Adrenal gland (tissue), 9 donors: ENCODE measurements at regions not wholly inside any gene's neighbourhood (a gene's known extent, or its start where the extent isn't known, plus 50 kb on each side); places are given as distances from the start of the nearest gene placed in this dataset.

Experiments
- DNase-seq, 7 donors: peaks; one replicate each; pipeline ENCODE4 v3.0.0-alpha.2; 2019 to 2020
- H3K27ac ChIP-seq, 5 donors: fragments of 200-600 bp; sonication (generic) in 4 of 5; 1 replicate in 3 of 5; 2 replicates in 2 of 5; pipeline versions ENCODE4 v1.5.1 to v1.8.0; 2016 to 2020; ENCODE audit warnings: mild to moderate bottlenecking in 1 of 5
- H3K27me3 ChIP-seq: fragments of 200-600 bp; 2 replicates; pipeline ENCODE4 v1.8.0; 2021
- H3K36me3 ChIP-seq, 2 donors: fragments of 200-600 bp; replicated peaks in 1 of 2; 1 replicate in 1 of 2; 2 replicates in 1 of 2; pipeline versions ENCODE4 v1.5.1 to v1.8.0; 2018 to 2022
- H3K4me1 ChIP-seq, 2 donors: fragments of 200-600 bp; replicated peaks in 1 of 2; 1 replicate in 1 of 2; 2 replicates in 1 of 2; pipeline versions ENCODE4 v1.5.1 to v1.8.0; 2018 to 2021
- H3K4me3 ChIP-seq, 4 donors: fragments of 200-600 bp; sonication (generic) in 3 of 4; one replicate each; pipeline ENCODE4 v1.5.1; 2016 to 2018
- H3K9me3 ChIP-seq, 3 donors: fragments of 200-600 bp; sonication (generic) in 1 of 3; replicated peaks in 1 of 3; 1 replicate in 2 of 3; 2 replicates in 1 of 3; pipeline versions ENCODE4 v1.5.1 to v1.8.0; 2016 to 2021
- POLR2A ChIP-seq, 2 donors: fragments of 450-650 bp; IDR thresholded peaks; one replicate each; pipeline ENCODE4 v1.6.1; 2017; ENCODE audit warnings: antibody characterized with exemption in 2 of 2, mild to moderate bottlenecking in 2 of 2, moderate library complexity in 1 of 2
- WGBS, 4 donors: extraction: QIAGEN DNeasy Blood & Tissue Kit in 2 of 4; methylation state at CpG; one replicate each; pipeline versions ENCODE4 v1.1.5 to v1.1.7; 2013 to 2017; 5-methylcytosine and 5-hydroxymethylcytosine counted together
- intact Hi-C, 2 donors: fragments of 100-400 bp; cut with DNase I; formaldehyde crosslinking; loops; one replicate each; pipeline versions ENCODE4 v1.14.1 to v1.15.0; 2022 to 2023
- TF ChIP-seq, protein P1 (sequence below), 6 experiments: fragments of 450-650 bp in 4 of 6; fragments of 200-600 bp in 2 of 6; sonication (generic) in 1 of 6; IDR thresholded peaks; 1 replicate in 5 of 6; 2 replicates in 1 of 6; pipeline versions ENCODE4 v1.5.1 to v1.8.0; 2016 to 2021; ENCODE audit warnings: antibody characterized with exemption in 6 of 6, mild to moderate bottlenecking in 2 of 6, moderate library complexity in 1 of 6
- donor health status: healthy with polysubstance abuse.
- donor health status: Bipolar disorder and iron deficiency.
- donor health status: DM: yes; HTN: yes; CAD: no.
- donor health status: DM: no; HTN: no; CAD: no.
- donor health status: DM: no; HTN: no; CAD: no.

DNA sequence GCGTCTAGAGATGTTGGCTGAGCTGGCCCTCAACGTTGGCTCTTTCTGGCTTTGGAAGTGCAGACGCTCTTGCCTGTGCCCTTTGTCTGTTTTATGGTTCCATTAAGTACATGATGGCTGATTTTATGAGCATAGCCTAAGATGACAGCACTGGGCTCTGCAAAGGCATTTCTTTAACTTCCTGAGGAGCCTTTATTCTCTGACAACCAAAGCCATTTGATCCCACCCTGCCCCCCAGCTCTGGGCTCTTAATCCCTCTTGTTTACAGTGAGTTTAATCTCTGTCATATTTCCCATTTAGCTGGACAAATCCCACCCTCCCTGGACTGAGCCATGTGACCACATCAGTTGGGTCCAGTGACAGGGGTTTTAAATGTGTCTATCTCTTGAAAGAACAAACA lies 195.9 kb downstream of the ACKR3 start:
- Histone ChIP-seq H3K9me3 (no peaks in the 10 kb centered on the region), H3K27ac (no peak overlapping the region), H3K36me3 (no peaks in the 10 kb centered on the region), H3K4me1 (no peaks in the 10 kb centered on the region), H3K4me3 (no peak overlapping the region), H3K27me3 (no peaks in the 10 kb centered on the region)
- no peak for DNase-seq
- TF ChIP-seq POLR2A (IDR thresholded peaks at IDR 0.05) = no peak
- TF ChIP-seq, protein P1, sequence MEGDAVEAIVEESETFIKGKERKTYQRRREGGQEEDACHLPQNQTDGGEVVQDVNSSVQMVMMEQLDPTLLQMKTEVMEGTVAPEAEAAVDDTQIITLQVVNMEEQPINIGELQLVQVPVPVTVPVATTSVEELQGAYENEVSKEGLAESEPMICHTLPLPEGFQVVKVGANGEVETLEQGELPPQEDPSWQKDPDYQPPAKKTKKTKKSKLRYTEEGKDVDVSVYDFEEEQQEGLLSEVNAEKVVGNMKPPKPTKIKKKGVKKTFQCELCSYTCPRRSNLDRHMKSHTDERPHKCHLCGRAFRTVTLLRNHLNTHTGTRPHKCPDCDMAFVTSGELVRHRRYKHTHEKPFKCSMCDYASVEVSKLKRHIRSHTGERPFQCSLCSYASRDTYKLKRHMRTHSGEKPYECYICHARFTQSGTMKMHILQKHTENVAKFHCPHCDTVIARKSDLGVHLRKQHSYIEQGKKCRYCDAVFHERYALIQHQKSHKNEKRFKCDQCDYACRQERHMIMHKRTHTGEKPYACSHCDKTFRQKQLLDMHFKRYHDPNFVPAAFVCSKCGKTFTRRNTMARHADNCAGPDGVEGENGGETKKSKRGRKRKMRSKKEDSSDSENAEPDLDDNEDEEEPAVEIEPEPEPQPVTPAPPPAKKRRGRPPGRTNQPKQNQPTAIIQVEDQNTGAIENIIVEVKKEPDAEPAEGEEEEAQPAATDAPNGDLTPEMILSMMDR (IDR thresholded peaks at IDR 0.05) = no peak
- WGBS, 4 donors = 62 to 78% (median 72%) methylated on average over 3 of the region's 3 CpGs
- intact Hi-C loops = no loop called here

DNA sequence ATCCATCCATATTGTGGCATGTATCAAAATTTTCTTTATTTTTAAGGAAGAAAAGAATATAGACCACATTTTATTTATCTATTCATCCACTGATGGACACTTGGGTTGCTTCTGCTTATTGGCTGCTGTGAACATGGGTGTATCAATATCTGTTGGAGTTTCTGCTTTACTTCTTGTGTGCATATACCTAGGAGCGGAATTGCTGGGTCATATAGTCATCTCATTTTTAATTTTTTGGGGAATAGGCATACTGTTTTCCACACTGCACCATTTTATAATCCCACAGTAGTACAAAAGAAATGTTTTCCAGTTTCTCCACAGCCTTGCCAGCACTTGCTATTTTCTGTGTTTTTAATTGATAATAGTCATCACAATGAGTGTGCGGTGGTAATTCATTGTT lies 197.2 kb downstream of the ACKR3 start:
- 94 to 98% (median 96%) methylated on average over 2 of the region's 2 CpGs for WGBS, 4 donors
- Histone ChIP-seq H3K36me3 (no peaks in the 10 kb centered on the region), H3K9me3 (no peaks in the 10 kb centered on the region), H3K27ac (no peak overlapping the region), H3K4me3 (no peak overlapping the region), H3K4me1 (no peaks in the 10 kb centered on the region), H3K27me3 (no peaks in the 10 kb centered on the region)
- DNase-seq = no peak
- intact Hi-C loops = no loop called here
- TF ChIP-seq, protein P1 (IDR thresholded peaks at IDR 0.05) = no peak
- no peak for TF ChIP-seq POLR2A (IDR thresholded peaks at IDR 0.05)

DNA sequence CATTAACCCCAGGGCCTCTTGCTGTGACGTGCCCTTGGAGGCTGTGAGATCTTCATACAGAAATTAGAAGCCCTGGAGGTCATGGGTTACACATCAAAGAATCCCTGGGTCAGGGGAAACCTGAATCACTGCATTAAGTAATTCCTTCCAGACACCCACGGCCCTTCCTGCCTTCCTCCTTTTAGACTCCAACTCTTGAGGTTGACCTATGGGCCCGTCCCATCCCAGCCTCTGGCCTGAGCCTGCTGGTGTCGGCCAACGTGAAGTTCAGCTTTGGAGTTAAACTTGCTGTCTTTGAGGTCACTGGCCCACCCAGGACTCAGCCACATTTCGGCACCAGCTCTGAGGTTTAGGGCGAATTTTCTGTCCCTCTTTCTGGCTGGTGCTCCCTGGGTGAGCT lies 198.3 kb downstream of the ACKR3 start:
- intact Hi-C loops = no loop called here
- TF ChIP-seq, protein P1 (IDR thresholded peaks at IDR 0.05) = no peak
- no peak for TF ChIP-seq POLR2A (IDR thresholded peaks at IDR 0.05)
- no peaks in the 10 kb centered on the region for H3K27me3 ChIP-seq
- no peak overlapping the region for H3K4me3 ChIP-seq
- H3K27ac ChIP-seq = no peak overlapping the region
- no peaks in the 10 kb centered on the region for H3K4me1 ChIP-seq
- H3K36me3 ChIP-seq = no peaks in the 10 kb centered on the region
- no peaks in the 10 kb centered on the region for H3K9me3 ChIP-seq
- no peak for DNase-seq
- 81 to 90% (median 87%) methylated on average over 5 to 7 of the region's 7 CpGs for WGBS, 4 donors

DNA sequence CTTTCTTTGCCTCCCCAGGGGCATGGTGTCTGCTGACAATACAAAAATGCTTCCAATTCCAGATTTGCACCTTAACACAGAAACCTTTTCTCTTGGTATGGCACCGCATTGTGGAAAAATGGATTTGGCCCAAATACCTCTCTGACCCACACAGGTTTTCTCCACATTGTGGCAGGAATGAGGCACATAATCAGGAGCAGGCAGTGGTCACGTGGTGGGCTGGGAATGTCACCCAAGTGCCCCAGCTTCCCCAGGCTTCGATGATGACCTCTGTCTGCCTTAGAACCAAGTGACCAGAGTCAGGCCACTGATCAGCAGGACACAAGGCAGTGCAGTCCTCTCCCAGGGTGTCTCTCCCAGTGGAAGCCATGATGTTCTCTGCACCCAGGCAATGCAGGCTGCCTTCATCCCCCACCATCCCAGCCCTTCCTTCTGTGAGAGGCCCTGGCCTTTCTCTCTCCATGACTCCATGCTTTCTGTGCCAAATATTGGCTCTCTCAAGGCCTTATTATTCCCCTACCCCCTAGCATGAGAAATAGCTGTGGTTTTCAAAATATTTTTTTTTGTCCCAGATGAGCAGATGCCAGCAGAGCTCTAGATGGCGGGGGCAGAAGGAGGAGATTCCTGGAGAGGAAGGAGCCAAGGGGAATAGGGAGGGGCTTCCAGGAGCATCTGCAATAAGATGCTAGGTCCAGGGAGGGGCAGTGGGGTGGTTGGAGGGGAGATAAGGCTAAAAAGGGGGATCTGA lies 198.9 kb downstream of the ACKR3 start:
- H3K27me3 ChIP-seq = no peaks in the 10 kb centered on the region
- 82 to 98% (median 85%) methylated on average over 3 to 4 of the region's 4 CpGs for WGBS, 4 donors
- DNase-seq = no peak
- H3K9me3 ChIP-seq = no peaks in the 10 kb centered on the region
- no peak overlapping the region for H3K27ac ChIP-seq
- H3K36me3 ChIP-seq = no peaks in the 10 kb centered on the region
- no peaks in the 10 kb centered on the region for H3K4me1 ChIP-seq
- no peak overlapping the region for H3K4me3 ChIP-seq
- TF ChIP-seq POLR2A (IDR thresholded peaks at IDR 0.05) = no peak
- TF ChIP-seq, protein P1 (IDR thresholded peaks at IDR 0.05) = no peak
- intact Hi-C loops = no loop called here
